ENCODE measurements at regions not wholly inside any gene's neighbourhood (a gene's known extent, or its start where the extent isn't known, plus 50 kb on each side); places are given as distances from the start of the nearest gene placed in this dataset.

DNA sequence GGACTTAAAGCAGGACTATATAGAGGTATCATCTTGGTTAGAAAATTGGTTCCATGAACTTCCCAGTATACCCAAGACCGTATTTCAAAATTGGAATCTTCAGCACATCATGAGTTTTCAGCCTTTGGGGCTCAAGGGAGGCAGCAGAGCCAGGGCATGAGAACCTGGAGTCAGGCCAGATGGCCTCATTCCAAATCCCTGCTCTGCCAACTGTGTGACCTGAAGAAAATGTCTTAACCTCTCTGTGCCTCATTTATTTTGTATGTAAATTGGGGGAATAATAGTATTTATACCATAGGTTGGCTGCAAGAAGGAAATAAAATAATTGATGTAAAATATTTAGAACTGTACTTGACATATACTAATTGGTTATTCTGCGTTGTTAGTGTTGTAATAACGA, 987.6 kb downstream of the TBC1D22A start:
- peak in 1 of 2 experiments; percentile 34 for DNase-seq

DNA sequence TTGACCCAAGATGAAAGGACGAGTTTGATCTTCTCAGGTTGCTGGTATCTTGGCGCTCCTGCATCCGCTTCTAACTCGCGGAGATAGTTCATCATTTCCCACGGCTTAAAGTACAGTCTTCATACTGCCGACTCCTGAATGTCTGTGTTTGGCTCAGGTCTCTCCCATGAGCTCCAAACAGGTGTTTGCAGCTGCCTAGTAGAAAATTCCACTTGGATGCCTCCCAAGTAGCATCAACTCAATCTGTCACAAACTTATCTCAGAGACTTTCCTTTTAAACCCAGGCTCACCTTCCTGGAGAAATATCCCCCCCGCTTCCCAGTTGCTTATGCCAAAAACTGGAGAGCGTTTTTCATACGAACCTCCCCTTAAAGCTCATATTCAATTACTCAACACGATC, 986.5 kb downstream of the TBC1D22A start:
- no peak for DNase-seq

DNA sequence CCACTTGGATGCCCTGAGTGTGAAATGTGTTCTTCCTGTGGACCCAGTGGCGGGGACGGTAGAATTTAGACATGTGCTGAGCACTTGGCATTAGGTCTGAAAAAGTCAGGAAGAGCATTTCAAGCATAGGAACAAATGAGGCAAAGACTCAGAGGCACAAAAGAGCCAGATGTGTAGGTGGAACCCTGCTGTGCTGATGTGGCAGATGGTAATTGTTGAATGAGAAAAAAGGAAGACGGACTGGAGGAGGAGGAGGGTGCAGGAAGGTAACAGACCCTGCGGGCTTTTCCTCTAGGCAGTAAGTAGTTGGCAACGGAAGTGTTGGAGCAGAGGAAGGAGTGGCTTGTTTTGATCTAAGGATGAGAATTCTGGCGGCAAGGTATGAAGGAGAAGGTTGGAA, 985.8 kb downstream of the TBC1D22A start:
- peak in 1 of 2 experiments; percentile 3 for DNase-seq

DNA sequence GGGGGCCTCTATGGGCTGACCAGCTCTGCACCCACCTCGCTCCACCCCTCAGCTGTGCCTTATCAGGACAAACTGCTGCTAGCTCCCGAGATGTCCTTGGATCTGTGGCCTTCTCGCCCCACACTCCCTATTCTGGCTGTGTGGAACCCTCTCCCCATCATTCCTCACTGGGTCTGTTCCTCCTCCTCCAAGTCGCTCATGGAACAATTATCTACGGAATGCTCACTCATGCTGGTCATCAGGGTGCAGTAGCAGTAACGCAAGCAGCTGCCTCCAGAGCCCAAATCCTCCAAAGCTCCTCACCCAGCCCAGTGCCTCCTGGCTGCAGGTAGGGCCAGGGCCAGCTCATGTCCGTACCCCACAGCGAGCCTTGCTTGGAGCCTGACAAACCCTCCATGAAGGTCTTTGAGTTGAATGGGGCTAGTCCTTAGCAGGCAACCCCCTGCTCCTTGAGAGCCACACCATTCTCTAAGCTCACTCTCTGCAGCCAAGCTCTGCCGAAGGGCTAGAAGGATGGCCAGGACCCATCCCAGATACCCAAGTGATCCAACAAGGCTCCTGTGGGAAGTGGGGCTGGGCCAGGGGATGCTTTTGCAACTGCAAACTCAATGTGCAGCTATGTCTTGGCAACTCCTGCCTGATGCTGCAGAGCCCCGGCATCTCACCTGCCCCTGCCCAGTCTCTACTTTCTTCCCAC, 977.8 kb downstream of the TBC1D22A start:
- no peak for DNase-seq

DNA sequence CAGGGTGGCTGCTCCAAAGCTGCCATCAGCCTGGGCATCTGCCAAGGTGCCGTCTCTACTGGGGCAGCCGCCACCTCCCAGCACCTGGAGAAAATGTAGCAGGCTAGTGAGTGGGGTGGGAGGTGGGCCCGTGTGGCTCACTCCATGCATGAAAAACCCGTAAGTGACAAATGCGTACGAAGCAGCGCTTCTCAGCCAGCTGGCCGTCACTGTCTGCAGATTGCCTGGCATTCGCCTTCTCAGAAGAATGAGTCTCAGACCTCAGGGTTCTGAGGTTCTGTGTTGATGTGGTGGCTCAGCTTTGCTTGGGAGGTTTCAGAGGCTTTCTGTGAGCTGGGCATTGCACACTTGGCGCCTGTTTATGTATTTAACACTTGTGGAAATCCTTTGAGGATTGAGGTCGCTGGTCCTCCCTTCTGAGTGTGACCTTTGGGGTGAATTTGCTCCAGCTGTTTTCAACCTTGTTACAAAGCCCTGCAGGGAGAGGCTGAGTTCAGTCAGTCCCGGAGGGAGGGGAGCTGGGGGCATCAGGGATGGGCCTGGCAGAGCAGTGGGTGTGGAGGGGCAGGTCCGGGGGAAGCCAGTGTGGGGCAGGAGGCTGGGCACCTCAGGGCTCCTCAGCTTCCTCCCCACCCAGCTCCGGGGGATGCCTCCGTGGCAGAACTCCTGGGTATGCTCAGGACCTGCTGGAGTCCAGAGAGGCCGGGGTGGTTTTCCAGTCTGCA, 977.0 kb downstream of the TBC1D22A start:
- DNase-seq: no peak

DNA sequence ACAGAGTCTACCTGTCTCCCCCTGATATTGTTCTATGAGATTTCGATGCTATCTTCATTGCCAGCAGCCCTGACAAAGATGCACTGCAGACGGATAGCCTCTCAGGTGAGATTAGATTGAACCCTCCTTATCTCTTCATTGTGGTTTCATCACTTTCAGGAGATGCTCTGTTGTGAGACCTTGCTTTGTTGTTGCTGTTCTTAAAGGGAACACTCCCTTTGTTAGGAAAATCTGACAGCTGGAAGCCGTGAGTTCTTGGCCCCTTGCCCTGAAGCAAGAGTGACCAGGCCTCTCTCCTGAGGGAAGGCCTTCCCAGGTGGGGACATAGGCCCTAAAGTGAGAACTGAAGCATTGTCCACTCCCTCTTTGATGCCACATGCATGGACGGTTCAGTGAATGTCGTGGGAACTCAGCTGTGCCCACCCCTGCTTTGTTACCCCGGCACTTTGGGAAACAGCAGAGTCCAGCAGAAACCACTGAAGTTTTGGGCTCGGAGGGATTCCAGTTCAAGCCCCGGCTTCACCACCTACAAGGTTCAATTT, 976.1 kb downstream of the TBC1D22A start:
- DNase-seq: no peak

DNA sequence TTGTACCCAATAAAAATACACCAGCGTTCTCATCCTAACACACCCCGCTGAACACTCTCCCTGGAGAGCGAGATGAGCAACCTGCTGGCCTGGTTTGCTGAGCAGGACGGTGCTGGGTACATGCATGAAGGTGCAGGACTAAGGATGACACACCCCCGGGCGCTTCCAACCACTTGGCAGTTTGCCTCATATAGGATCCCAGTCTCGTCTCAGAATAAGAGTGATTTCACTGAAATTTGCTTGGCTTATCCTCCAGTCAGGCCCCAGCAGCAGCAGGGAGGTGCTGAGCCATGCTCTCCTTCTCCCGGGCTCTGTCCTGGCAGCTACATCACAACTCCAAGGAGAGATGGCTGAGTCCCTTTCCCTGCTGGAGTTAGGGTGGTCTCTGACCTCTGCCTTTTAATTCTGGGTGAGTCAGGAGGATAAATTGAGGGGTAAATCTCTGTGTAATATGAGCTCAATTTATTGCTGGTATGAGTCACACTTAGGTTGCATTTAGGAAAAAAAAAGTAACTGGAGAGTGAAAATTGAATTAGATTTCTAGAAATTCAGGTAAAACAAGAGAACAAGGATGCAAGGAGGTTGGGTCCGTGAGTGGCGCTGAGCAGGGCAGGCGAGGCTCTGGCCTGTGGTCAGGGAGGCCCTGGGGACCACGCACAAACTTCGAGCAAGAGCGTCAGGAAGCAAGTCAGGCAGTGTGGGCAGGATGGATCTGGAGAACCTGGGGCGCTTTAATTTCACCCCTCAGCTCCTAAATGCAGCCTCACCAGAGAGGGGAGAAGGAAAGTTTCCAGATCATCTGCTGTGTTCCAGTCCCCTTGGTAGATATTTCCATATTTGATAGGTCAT, 974.0 kb downstream of the TBC1D22A start:
- DNase-seq: no peak

DNA sequence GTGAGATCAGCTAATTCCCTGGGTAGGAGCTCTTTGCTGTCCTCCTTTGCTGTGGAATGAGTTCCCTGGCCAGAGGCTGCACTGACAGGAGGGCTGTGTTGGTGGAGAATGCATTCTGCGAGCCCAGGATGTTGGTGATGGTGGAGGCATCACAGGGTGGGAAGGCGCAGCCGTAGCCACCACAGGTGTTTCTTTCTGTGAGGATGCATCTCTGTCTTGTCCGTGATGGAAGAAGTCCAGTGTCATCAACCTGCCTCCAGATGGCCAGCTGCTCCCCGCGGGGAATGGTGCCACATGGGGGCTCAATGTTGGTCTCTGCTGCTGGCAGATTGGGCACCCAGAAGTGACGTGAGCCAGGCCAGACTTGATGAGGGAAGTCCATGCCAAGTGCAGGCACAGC, 972.1 kb downstream of the TBC1D22A start:
- DNase-seq: no peak

DNA sequence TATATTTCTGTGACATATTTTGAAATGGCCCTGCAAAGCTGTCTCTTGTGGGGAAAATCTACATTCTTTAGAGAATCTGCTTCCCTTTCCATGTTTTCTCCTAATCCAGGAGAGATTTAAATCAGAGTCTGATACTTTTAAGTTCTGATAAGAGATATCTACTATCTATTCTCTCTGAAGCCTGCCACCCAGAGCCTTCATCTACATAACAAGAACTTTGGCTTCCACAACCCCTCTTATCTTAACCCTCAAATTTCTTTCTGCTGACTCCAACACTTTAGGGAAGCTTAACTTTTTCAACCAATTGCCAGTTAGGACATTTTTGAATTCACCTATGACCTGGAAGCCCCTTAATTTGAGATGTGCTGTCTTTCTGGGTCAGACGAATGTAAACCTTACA, 965.2 kb downstream of the TBC1D22A start:
- no peak for DNase-seq

DNA sequence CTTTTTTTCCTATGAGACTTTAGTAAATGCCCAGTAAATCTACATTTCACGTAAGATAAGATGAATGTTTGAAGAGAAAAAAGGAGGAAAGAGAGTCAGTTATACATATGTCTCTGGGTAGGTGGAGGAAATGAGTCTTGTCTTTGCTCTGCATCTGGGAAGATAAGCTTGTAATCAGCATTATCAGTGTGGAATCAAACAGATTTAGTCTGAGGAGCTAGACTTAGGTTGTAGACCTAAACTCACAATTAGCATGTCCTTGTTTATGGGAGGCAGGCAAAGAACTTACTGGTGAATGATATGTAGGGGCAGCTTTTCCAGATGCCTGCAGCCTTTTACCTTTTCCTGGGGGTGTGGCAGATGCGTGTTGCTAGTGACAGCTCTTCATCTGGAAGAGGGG, 962.3 kb downstream of the TBC1D22A start:
- DNase-seq: no peak

DNA sequence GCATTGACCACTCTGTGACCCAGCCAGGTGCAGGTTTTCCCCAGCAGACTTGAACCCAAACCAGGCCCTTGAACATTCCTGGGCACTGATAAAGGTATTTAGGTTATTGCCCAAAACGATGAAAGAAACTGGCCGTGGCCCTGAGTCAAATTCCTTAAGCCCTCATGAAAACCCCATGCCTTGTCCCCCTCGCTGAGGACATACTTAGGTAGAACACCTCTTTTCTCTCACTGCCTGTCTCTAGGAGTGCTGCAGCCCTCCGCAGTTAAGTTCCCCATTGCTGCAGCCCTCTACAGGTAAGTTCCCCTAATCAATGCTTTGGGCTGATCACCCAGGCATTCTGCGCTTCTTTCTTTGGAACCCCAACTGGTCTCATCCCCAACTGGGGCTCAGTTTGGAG, 961.6 kb downstream of the TBC1D22A start:
- DNase-seq: no peak

DNA sequence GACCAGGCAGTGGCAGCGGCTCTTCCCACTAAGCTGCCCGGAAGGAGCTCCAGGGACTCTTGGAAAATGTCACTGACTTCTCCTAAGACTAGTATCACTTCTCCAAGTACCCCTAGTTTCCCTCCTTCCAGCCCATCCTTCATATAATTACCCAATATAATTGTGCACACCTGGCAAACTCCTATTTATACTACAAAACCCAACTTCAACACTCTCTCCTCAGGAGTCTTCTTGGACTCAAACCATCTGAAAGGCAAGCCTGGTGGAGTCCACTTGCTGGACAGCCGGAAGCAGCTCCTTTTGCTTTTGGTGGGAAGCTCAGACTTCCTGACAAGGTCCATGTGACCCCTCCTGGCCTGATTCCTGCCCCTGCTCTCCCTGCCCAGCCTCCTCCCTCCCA, 955.9 kb downstream of the TBC1D22A start:
- no peak for DNase-seq

DNA sequence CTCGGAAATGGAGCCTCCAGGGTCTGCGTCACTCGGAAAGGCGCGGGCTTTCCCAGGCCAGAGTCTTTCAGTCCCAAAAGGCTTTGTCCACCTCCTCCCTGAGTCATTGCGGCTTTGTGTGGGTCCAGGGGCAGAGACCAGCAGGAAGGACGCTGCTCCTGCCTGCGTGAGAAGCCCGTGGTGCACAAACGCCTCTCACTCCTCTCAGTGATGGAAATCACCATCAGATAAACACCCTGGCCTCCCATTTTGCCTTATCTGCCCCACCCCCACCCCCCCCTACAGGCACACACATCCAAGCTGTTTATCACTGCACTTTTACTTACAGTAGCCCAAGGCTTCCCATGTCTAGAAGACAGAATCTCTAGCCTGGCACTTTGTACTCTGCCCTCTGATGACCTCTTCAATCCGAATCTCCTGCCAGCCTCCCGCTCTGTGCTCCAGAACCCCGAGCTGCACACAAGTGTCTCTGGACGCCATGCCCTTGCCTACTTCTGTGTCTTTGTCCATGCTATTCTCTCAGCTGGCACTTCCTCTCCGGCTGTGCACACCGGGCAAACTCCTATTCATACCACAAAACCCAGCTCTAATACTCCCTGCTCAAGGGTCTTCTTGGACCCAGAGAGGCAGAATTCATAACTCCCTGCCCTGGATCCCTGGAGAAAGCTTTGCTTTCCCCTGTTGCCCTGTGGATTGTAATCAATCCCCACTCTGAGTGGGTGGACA, 954.6 kb downstream of the TBC1D22A start:
- DNase-seq: no peak

DNA sequence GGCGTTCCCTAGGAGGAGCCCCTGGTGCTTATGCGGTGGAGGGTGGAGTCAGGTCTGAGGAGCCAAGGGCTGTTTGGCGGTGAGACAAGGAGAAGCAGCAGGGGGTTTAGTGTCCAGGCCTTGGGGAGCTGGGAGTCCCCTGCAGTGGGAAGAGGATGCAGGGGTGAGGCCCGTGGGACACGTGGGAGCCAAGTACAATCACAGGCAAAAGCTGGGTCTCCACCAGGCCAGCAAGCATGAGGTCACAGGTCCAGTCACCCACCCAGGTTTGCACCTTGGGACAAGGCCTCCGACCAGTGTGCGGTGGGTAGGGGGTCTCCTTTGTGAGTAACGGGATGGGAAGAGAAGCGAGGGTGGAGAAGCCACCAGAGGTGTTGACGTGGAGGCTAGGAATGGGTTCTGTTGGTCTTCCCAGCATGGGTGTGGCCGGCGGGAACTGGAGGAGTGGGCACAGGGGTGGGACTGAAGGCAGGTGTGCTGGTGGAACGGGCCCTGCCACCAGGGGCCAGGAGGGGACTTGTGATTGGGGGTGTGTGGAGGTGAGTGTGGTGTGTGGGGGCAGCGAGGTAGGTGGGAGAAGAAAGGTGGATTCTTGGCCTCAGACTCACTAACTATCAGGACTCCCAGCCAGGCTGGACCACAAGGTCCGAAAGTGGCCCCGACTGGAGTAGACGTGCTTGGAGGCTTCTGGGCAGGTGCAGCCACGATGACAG, 953.6 kb downstream of the TBC1D22A start:
- no peak for DNase-seq

DNA sequence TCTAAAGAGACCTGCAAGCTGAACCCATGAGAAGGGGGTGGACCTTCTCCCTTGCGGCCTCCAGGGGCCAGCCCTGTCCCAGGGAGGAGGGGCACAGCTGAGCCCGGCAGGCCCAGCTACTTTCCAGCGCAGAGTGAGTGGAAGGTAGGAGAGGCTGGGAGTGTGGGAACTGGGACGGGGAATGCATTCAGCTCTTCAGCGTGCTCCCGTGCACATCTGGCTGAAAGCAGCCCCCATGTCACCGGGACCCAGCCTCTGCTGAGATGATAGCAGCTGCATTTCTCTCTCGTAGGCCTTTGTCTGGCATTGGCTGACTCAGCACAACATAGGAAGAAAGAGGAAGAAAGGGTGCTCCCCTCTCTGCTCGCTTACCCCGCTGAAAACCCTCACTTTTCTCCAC, 951.5 kb downstream of the TBC1D22A start:
- DNase-seq: no peak

DNA sequence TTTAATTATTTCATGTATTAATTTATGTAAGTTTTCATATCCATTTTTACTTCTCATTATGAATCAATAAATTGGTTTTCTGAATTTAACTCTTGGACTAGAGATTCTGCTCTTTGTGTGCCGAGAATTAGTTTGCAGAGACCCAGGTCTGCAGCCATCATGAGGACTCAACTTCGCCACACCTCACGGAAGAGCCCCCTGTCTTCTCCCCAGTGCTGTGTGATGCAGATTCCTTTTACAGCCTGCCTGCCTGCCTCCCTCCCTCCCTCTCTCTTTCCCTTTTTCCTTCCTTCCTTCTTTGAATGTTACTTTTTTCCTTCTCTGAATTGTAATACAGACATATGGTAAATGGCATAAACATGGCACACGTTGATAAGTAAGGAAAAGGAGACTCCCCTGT, 947.7 kb downstream of the TBC1D22A start:
- no peak for DNase-seq

DNA sequence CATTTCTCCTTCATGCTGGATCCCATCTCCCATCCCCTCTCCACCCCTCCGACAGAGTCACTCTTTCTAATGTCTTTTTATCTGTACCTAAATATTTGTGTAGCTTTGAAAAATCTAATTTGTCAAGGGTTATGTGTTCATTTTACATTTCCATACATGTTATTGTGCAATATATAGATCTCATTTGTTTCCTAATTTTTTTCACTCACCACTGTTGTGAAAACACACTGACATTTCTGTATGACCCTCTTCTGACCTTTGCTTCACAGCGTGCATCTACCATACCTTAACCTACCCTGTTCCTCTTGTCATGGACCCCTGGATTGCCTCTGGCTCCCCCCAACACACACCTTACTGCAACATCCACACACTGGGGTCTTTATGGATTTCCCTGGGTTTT, 942.9 kb downstream of the TBC1D22A start:
- DNase-seq: no peak

DNA sequence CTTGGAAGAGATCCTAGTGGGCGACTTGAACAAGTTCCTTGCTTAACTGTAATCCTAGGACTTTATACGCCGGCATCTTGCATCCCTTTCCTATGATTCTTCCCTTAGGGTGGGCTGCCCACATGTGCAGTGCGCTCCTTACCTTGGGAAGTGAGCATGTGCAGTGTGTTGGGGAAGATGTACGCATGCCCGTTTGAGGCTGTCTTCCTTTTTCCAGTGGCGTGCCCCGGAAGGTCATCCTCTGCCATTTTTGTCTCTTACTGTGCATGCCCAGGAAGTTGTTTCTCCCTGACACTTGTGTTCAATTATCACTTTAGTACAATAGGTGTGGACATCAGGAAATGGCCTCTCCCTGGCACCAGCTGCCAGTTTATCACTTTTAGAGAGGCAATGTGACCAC, 936.5 kb downstream of the TBC1D22A start:
- no peak for DNase-seq

DNA sequence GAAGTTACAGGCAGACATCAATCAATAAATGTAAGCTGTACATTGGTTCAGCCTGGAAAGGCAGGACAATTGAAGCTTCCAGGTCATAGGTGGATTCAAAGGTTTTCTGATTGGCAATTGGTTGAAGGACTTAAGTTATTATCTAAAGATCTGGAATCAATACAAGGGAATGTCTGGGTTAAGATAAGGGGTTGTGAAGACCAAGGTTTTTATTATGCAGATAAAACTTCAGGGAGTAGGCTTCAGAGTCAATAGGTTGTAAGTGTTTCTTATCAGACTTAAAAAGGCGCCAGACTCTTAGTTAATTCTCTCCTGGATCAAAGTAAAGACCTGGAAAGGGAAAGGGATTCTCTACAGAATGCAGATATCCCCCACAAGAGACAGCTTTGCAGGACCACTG, 935.4 kb downstream of the TBC1D22A start:
- no peak for DNase-seq

DNA sequence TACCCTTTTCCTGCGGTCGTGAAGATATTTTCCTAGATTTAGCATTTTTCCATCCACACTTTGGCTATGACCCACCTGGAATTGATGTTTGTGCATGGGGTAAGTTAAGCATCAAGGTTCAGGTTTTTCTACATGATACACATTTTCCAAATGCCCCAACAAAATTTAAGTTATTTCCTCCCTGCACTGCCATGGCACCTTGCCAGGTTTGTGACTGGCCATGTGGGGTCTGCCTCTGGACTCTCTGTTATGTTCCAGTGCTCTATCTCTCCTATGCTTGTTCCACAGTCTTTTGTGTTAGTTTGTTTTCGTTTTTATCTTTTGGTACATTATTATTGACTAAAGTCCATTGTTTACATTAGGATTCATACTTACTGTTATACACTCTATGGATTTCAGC, 934.3 kb downstream of the TBC1D22A start:
- DNase-seq: no peak

DNA sequence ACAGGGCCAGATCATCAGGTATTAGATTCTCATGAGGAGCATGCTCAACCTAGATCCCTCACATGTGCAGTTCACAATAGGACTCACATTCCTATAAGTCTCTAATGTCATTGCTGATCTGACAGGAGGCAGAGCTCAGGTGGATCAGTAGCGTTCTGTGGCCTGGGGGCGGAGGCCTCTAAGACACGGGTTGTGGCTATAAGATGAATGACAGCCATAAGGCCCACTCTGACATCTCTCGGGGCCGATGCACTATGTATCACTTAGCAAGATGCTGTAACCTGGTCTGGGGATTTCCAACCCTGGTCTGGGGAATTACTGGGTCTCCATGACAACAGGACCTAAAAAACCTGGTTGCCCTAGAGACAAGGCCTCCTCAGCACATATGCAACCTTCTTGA, 932.7 kb downstream of the TBC1D22A start:
- DNase-seq: no peak

DNA sequence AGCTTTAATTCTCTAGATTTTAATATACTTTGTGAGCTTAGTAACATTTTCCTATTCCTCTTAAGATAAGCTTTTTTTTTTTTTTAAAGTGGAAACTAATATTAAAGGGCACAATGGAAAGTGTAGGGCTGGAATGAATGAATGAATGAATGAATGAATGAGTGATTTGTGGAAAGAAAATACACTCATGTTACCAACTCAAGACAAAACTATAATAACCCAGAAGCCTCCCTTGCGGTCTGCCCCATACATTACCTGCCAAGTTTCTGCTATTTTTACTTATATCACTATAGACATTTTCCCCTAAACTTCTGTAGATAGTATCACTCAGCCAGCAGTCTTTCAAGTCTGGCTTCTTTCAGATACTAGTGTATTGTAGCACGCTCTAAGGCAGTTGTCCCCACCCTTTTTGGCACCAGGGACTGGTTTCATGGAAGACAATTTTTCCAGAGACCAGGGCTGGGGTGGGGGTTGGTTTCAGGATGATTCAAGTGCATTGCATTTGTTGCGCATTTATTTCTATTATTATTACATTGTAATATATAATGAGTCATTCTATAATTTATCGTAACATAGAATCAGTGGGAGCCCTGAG, 932.2 kb downstream of the TBC1D22A start:
- DNase-seq: no peak
